ENCODE measurements at regions not wholly inside any gene's neighbourhood (a gene's known extent, or its start where the extent isn't known, plus 50 kb on each side); places are given as distances from the start of the nearest gene placed in this dataset.

DNA sequence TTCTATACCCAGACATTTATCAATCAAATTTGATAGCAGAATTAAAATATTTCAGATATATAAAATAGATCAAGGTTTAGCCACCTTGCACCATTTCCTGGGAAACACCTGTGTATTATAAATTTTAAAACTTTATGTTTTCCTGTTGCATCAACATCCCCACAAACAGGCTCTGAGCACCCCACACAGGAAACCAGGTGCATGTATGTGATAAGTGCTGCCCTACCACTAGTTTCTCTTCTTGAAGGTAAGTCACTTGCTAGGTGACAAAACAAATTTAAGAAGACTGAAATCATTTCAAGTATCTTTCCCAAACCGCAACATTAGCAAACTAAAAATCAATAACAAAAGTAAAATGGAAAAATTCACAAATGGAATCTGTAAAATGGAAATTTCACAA lies 496.1 kb upstream of the CCDC54 start:
- TF ChIP-seq, protein P1, sequence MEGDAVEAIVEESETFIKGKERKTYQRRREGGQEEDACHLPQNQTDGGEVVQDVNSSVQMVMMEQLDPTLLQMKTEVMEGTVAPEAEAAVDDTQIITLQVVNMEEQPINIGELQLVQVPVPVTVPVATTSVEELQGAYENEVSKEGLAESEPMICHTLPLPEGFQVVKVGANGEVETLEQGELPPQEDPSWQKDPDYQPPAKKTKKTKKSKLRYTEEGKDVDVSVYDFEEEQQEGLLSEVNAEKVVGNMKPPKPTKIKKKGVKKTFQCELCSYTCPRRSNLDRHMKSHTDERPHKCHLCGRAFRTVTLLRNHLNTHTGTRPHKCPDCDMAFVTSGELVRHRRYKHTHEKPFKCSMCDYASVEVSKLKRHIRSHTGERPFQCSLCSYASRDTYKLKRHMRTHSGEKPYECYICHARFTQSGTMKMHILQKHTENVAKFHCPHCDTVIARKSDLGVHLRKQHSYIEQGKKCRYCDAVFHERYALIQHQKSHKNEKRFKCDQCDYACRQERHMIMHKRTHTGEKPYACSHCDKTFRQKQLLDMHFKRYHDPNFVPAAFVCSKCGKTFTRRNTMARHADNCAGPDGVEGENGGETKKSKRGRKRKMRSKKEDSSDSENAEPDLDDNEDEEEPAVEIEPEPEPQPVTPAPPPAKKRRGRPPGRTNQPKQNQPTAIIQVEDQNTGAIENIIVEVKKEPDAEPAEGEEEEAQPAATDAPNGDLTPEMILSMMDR (IDR thresholded peaks at IDR 0.05), result no peak
- TF ChIP-seq POLR2A (IDR thresholded peaks at IDR 0.05), result no peak
